A673 (cell line): ENCODE measurements at regions not wholly inside any gene's neighbourhood (a gene's known extent, or its start where the extent isn't known, plus 50 kb on each side); places are given as distances from the start of the nearest gene placed in this dataset.
A peak's percentile ranks its signal among the peaks of the same experiment; 100 is the strongest.

Experiments used
- CTCF ChIP-seq: fragments of 300-800, 200-600 bp; sonication (generic); conservative IDR thresholded peaks from 2 replicates; pipeline ENCODE4 v1.5.1; 2017; ENCODE audit warnings: low read depth, mild to moderate bottlenecking, antibody characterized with exemption, low read length, moderate library complexity, mixed read lengths
- EZH2 ChIP-seq: fragments of 200-600 bp; sonication (generic); IDR thresholded peaks from 2 replicates; pipeline ENCODE4 v1.6.1; 2017; ENCODE audit warnings: borderline replicate concordance, low read depth, mild to moderate bottlenecking, mixed read lengths, antibody characterized with exemption, low read length; ENCODE audit not compliant: poor library complexity, severe bottlenecking

- TF ChIP-seq CTCF (0 out of 2 replicates have a peak, but pooled peaks have one; percentile 13), EZH2 (no peak)
Measured at GRCh38 chr11:69588270-69588669, 52.7 kb upstream of the CCND1 start.
